ENCODE measurements at regions not wholly inside any gene's neighbourhood (a gene's known extent, or its start where the extent isn't known, plus 50 kb on each side); places are given as distances from the start of the nearest gene placed in this dataset.
A peak's percentile ranks its signal among the peaks of the same experiment; 100 is the strongest.

GRCh38 chr6:50120300-50120699 lies 70.6 kb upstream of the DEFB112 start:
- Mint-ChIP-seq H3K4me3 (ENCODE audit: low read depth) (no peak overlapping the region), H3K4me1 (ENCODE audit: low read depth) (peaks cover 3% of the 10 kb centered on the region), H3K27ac (no peak overlapping the region), H3K9me3 (ENCODE audit: low read depth) (no peaks in the 10 kb centered on the region), H3K27me3 (peaks cover 3% of the 10 kb centered on the region), H3K36me3 (ENCODE audit: insufficient read depth) (no peaks in the 10 kb centered on the region)
- no peak for DNase-seq (ENCODE audit: low spot score, unreplicated experiment)
- TF ChIP-seq, protein P1, sequence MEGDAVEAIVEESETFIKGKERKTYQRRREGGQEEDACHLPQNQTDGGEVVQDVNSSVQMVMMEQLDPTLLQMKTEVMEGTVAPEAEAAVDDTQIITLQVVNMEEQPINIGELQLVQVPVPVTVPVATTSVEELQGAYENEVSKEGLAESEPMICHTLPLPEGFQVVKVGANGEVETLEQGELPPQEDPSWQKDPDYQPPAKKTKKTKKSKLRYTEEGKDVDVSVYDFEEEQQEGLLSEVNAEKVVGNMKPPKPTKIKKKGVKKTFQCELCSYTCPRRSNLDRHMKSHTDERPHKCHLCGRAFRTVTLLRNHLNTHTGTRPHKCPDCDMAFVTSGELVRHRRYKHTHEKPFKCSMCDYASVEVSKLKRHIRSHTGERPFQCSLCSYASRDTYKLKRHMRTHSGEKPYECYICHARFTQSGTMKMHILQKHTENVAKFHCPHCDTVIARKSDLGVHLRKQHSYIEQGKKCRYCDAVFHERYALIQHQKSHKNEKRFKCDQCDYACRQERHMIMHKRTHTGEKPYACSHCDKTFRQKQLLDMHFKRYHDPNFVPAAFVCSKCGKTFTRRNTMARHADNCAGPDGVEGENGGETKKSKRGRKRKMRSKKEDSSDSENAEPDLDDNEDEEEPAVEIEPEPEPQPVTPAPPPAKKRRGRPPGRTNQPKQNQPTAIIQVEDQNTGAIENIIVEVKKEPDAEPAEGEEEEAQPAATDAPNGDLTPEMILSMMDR (IDR thresholded peaks at IDR 0.05; ENCODE audit: unreplicated experiment) = no peak

GRCh38 chr6:50123688-50124087 lies 74.0 kb upstream of the DEFB112 start:
- H3K27me3 Mint-ChIP-seq = peaks cover 6% of the 10 kb centered on the region
- TF ChIP-seq, protein P1 (IDR thresholded peaks at IDR 0.05; ENCODE audit: unreplicated experiment) = no peak
- no peaks in the 10 kb centered on the region for H3K9me3 Mint-ChIP-seq (ENCODE audit: low read depth)
- DNase-seq (ENCODE audit: low spot score, unreplicated experiment) = no peak
- H3K4me3 Mint-ChIP-seq (ENCODE audit: low read depth) = no peak overlapping the region
- H3K4me1 Mint-ChIP-seq (ENCODE audit: low read depth) = no peaks in the 10 kb centered on the region
- H3K27ac Mint-ChIP-seq = no peak overlapping the region
- no peaks in the 10 kb centered on the region for H3K36me3 Mint-ChIP-seq (ENCODE audit: insufficient read depth)

DNA sequence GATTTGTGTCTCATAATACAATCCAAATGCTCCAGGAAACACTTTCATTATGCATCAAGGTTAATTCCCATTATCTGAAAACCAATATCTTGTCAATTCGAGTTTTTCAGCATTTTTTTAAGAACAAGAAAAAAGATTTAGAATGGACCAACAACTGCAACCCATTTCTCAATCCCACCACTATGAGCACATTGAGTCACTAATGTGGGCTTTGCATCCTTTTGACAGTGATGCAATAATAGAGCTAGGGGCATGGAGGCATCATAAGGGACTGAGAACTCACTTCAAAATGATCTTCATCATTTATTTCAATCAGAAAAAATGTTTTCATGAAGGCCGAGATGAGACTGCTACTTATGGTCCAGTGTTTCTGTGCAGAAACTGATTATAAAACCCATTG lies 74.8 kb upstream of the DEFB112 start:
- Mint-ChIP-seq H3K9me3 (ENCODE audit: low read depth) (no peaks in the 10 kb centered on the region), H3K27ac (no peak overlapping the region), H3K4me3 (ENCODE audit: low read depth) (no peak overlapping the region), H3K36me3 (ENCODE audit: insufficient read depth) (no peaks in the 10 kb centered on the region), H3K4me1 (ENCODE audit: low read depth) (peaks cover 2% of the 10 kb centered on the region), H3K27me3 (peaks cover 6% of the 10 kb centered on the region)
- TF ChIP-seq, protein P1 (IDR thresholded peaks at IDR 0.05; ENCODE audit: unreplicated experiment) = no peak
- DNase-seq (ENCODE audit: low spot score, unreplicated experiment) = no peak

DNA sequence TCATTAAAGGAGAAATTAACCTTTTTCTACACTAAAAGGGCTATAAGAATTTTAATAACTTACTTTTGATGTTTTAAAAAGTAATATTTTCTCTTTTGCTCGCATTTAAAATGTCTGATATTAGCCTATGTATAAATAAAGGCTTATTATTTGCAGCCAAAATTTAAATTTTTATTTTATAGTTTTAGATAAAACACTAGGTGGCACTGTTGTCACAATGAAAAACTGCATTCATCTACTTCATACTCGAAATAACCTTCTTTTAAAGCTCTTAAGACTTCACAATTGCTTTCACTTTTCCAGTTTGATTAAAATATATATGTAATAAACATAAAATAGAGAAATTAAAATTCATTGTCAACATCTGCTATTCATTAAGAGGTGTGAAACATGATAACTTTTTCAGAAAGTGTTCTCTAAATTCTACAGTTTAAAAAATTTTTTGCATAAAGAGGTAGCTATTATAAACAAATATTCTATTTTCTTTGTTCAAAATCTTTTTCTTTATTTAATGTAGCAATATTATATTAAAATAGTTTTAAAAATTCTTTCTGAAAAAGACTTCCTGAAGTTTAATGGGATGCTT lies 78.8 kb upstream of the DEFB112 start:
- Mint-ChIP-seq H3K27me3 (peaks cover 6% of the 10 kb centered on the region), H3K4me3 (ENCODE audit: low read depth) (no peak overlapping the region), H3K27ac (no peak overlapping the region), H3K9me3 (ENCODE audit: low read depth) (no peaks in the 10 kb centered on the region), H3K36me3 (ENCODE audit: insufficient read depth) (no peaks in the 10 kb centered on the region), H3K4me1 (ENCODE audit: low read depth) (peaks cover 8% of the 10 kb centered on the region)
- TF ChIP-seq, protein P1 (IDR thresholded peaks at IDR 0.05; ENCODE audit: unreplicated experiment) = peak; percentile 77
- DNase-seq (ENCODE audit: low spot score, unreplicated experiment) = no peak

- no peaks in the 10 kb centered on the region for H3K27me3 Mint-ChIP-seq
- no peak overlapping the region for H3K4me3 Mint-ChIP-seq (ENCODE audit: low read depth)
- H3K27ac Mint-ChIP-seq = no peak overlapping the region
- no peaks in the 10 kb centered on the region for H3K9me3 Mint-ChIP-seq (ENCODE audit: low read depth)
- H3K36me3 Mint-ChIP-seq (ENCODE audit: insufficient read depth) = no peaks in the 10 kb centered on the region
- TF ChIP-seq, protein P1 (IDR thresholded peaks at IDR 0.05; ENCODE audit: unreplicated experiment) = no peak
- peaks cover 6% of the 10 kb centered on the region for H3K4me1 Mint-ChIP-seq (ENCODE audit: low read depth)
- no peak for DNase-seq (ENCODE audit: low spot score, unreplicated experiment)
Measured at GRCh38 chr6:50135968-50136367, 86.2 kb upstream of the DEFB112 start.
